ENCODE measurements at regions not wholly inside any gene's neighbourhood (a gene's known extent, or its start where the extent isn't known, plus 50 kb on each side); places are given as distances from the start of the nearest gene placed in this dataset.

- TF ChIP-seq POLR2AphosphoS5 (IDR thresholded peaks at IDR 0.05; ENCODE audit: low read depth, low read length), result no peak
- TF ChIP-seq POLR2A (IDR thresholded peaks at IDR 0.05; ENCODE audit: low read depth, low read length), result no peak
- no peak for TF ChIP-seq TAF1 (IDR thresholded peaks at IDR 0.05; ENCODE audit: borderline replicate concordance, low read depth, low read length)
Measured at GRCh38 chr9:87199782-87200181, 252.5 kb upstream of the GAS1 start.

Data from GM12892 (cell line).